OCI-LY1 (cell line): ENCODE measurements at regions not wholly inside any gene's neighbourhood (a gene's known extent, or its start where the extent isn't known, plus 50 kb on each side); places are given as distances from the start of the nearest gene placed in this dataset.

ENCODE experiments used
- H2AFZ ChIP-seq: fragments of 200-600 bp; sonication (generic), shearing (Covaris generic); 2 replicates; pipeline ENCODE4 v1.6.0; 2014; ENCODE audit warnings: antibody characterized with exemption, mild to moderate bottlenecking, low read length
- H3F3A ChIP-seq: fragments of 200-600 bp; sonication (generic), shearing (Covaris generic); 2 replicates; pipeline ENCODE4 v1.6.0; 2014; ENCODE audit warnings: mild to moderate bottlenecking, antibody characterized with exemption, low read length, moderate library complexity; ENCODE audit not compliant: insufficient read depth
- H3K27ac ChIP-seq: fragments of 200-600 bp; sonication (generic); 2 replicates; pipeline ENCODE4 v1.5.1; 2014; ENCODE audit warnings: low read length, mixed run types, mild to moderate bottlenecking, low read depth; ENCODE audit not compliant: poor library complexity, severe bottlenecking
- H3K27me3 ChIP-seq: fragments of 200-600 bp; sonication (generic); 2 replicates; pipeline ENCODE4 v1.6.0; 2014; ENCODE audit warnings: antibody characterized with exemption, mild to moderate bottlenecking, low read length, moderate library complexity; ENCODE audit not compliant: insufficient read depth
- H3K36me3 ChIP-seq: fragments of 200-600 bp; sonication (generic); 2 replicates; pipeline ENCODE4 v1.6.1; 2014; ENCODE audit warnings: mild to moderate bottlenecking, antibody characterized with exemption, low read length, moderate library complexity, mixed read lengths; ENCODE audit not compliant: insufficient read depth
- H3K4me1 ChIP-seq: fragments of 200-600 bp; sonication (generic); 2 replicates; pipeline ENCODE4 v1.5.1; 2014; ENCODE audit warnings: mild to moderate bottlenecking, low read length, moderate library complexity; ENCODE audit not compliant: insufficient read depth, severe bottlenecking
- H3K4me2 ChIP-seq: fragments of 200-600 bp; sonication (generic), shearing (Covaris generic); 2 replicates; pipeline ENCODE4 v1.6.1; 2014; ENCODE audit warnings: low read length
- H3K4me3 ChIP-seq: fragments of 200-600 bp; sonication (generic); 2 replicates; pipeline ENCODE4 v1.5.1; 2014; ENCODE audit warnings: low read length, low read depth, mild to moderate bottlenecking, mixed read lengths; ENCODE audit not compliant: poor library complexity, severe bottlenecking
- H3K79me2 ChIP-seq: fragments of 200-600 bp; shearing (Covaris generic); 2 replicates; pipeline ENCODE4 v1.6.1; 2016; ENCODE audit warnings: mixed run types, low read length, mixed read lengths; ENCODE audit not compliant: insufficient read depth
- H3K9ac ChIP-seq: fragments of 200-600 bp; sonication (generic), shearing (Covaris generic); 2 replicates; pipeline ENCODE4 v1.6.1; 2014; ENCODE audit warnings: mild to moderate bottlenecking, low read length, mixed read lengths
- H3K9me2 ChIP-seq: fragments of 200-600 bp; sonication (generic), shearing (Covaris generic); 2 replicates; pipeline ENCODE4 v1.6.1; 2014; ENCODE audit warnings: low read depth, mild to moderate bottlenecking, low read length, mixed read lengths
- H3K9me3 ChIP-seq: fragments of 200-600 bp; shearing (Covaris generic); 2 replicates; pipeline ENCODE4 v1.6.1; 2014; ENCODE audit warnings: low read length, mixed read lengths
- H4K20me1 ChIP-seq: fragments of 200-600 bp; sonication (generic), shearing (Covaris generic); 2 replicates; pipeline ENCODE4 v1.6.0; 2016; ENCODE audit warnings: mild to moderate bottlenecking, low read length; ENCODE audit not compliant: insufficient read depth
- EZH2 ChIP-seq: fragments of 200-600 bp; sonication (generic), shearing (Covaris generic); IDR thresholded peaks from 2 replicates; pipeline ENCODE4 v1.8.0; 2017; ENCODE audit warnings: borderline replicate concordance, mixed run types, mild to moderate bottlenecking, antibody characterized with exemption, low read length, moderate library complexity, mixed read lengths
- TF ChIP-seq, protein P1 (sequence below): fragments of 200-600 bp; sonication (generic), shearing (Covaris generic); IDR thresholded peaks from 2 replicates; pipeline ENCODE4 v1.5.1; 2017; ENCODE audit warnings: mild to moderate bottlenecking, antibody characterized with exemption, low read length, moderate library complexity, mixed read lengths

- no peaks in the 10 kb centered on the region for H3K9me2 ChIP-seq
- no peak overlapping the region for H3K4me2 ChIP-seq
- TF ChIP-seq EZH2, result no peak
- H3K36me3 ChIP-seq, result no peaks in the 10 kb centered on the region
- no peaks in the 10 kb centered on the region for H3F3A ChIP-seq
- H3K9ac ChIP-seq, result no peak overlapping the region
- H3K79me2 ChIP-seq, result no peaks in the 10 kb centered on the region
- H2AFZ ChIP-seq, result no peak overlapping the region
- H3K9me3 ChIP-seq, result no peaks in the 10 kb centered on the region
- no peak overlapping the region for H3K4me3 ChIP-seq
- H3K4me1 ChIP-seq, result no peaks in the 10 kb centered on the region
- no peaks in the 10 kb centered on the region for H4K20me1 ChIP-seq
- H3K27ac ChIP-seq, result no peak overlapping the region
- no peaks in the 10 kb centered on the region for H3K27me3 ChIP-seq
Observed at GRCh38 chr6:120981835-120982234, 352.4 kb downstream of the TBC1D32 start.

DNA sequence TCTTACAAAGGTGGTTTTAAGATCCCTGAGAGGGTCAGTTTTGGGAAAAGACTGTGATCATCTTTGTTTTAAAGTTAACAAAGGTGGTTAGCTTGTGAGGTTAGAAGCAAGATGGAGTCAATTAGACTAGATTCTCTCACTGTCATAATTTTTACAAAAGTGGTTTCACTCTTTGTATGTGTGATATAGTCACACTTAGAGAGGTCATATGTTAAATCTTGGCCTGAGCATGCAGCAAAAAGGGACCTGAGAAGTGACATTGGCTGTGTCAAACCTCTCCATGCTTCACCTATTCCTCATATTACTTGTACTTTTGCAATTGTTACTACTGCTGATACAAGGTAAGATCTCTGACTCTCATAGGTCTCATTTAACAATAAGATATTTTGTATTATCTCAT is 368.0 kb downstream of the TBC1D32 start:
- Histone ChIP-seq H3F3A (no peaks in the 10 kb centered on the region), H3K9me3 (no peaks in the 10 kb centered on the region), H3K4me1 (no peaks in the 10 kb centered on the region), H3K4me2 (no peak overlapping the region), H3K27ac (no peak overlapping the region), H3K27me3 (no peaks in the 10 kb centered on the region), H2AFZ (no peak overlapping the region), H4K20me1 (no peaks in the 10 kb centered on the region), H3K79me2 (no peaks in the 10 kb centered on the region), H3K9ac (no peak overlapping the region), H3K4me3 (no peak overlapping the region), H3K36me3 (no peaks in the 10 kb centered on the region), H3K9me2 (no peaks in the 10 kb centered on the region)
- TF ChIP-seq, protein P1, sequence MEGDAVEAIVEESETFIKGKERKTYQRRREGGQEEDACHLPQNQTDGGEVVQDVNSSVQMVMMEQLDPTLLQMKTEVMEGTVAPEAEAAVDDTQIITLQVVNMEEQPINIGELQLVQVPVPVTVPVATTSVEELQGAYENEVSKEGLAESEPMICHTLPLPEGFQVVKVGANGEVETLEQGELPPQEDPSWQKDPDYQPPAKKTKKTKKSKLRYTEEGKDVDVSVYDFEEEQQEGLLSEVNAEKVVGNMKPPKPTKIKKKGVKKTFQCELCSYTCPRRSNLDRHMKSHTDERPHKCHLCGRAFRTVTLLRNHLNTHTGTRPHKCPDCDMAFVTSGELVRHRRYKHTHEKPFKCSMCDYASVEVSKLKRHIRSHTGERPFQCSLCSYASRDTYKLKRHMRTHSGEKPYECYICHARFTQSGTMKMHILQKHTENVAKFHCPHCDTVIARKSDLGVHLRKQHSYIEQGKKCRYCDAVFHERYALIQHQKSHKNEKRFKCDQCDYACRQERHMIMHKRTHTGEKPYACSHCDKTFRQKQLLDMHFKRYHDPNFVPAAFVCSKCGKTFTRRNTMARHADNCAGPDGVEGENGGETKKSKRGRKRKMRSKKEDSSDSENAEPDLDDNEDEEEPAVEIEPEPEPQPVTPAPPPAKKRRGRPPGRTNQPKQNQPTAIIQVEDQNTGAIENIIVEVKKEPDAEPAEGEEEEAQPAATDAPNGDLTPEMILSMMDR, result no peak
- no peak for TF ChIP-seq EZH2

DNA sequence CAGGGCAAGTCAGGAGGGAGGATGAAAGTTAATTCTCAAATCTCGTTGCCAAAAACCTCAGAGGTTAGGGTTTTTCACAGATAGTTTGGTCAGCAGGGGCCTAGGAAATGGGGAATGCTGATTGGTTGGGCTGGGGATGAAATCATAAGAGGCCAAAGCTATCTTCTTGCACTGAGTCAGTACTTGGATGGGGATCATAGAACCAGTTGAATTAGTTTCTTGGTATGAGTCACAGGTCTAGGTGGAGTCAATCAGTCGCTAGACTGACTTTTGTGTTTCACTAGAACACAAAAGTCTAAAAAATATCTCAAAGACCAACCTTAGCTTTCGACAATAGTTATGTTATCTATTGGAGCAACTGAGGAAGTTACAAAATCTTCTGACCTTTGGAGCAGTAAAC is 368.5 kb downstream of the TBC1D32 start:
- no peak for TF ChIP-seq EZH2
- TF ChIP-seq, protein P1, result no peak
- no peak overlapping the region for H3K4me3 ChIP-seq
- H3K27ac ChIP-seq, result no peak overlapping the region

DNA sequence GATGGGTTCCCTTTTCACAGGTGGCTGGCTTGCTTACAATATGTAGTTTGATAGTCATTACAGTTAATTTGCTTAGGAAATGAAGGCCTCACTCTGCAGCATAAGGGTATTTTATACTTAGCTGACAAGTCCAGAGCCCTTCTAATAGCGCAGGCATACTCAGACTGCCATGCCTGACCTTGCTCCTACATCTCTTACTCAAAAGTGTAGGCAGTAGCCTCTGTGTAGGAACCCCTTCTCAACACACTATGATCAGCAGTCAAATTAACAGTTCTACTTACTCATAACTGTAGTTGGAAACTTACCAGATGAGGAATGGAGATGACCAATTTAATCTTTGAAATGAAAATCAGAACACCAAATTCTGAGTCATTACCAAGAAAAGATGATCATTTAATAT is 373.5 kb downstream of the TBC1D32 start:
- TF ChIP-seq EZH2, result no peak
- TF ChIP-seq, protein P1, result no peak
- no peaks in the 10 kb centered on the region for H3K9me2 ChIP-seq

More for the DNA sequence above, 368.5 kb downstream of the TBC1D32 start:
- H3K4me2 ChIP-seq, result no peak overlapping the region
- no peak overlapping the region for H2AFZ ChIP-seq
- H3K9me3 ChIP-seq, result no peaks in the 10 kb centered on the region
- H3K4me1 ChIP-seq, result no peaks in the 10 kb centered on the region
- H3K27me3 ChIP-seq, result no peaks in the 10 kb centered on the region
- no peaks in the 10 kb centered on the region for H3K9me2 ChIP-seq
- no peaks in the 10 kb centered on the region for H3F3A ChIP-seq
- no peaks in the 10 kb centered on the region for H3K36me3 ChIP-seq
- H3K79me2 ChIP-seq, result no peaks in the 10 kb centered on the region
- H4K20me1 ChIP-seq, result no peaks in the 10 kb centered on the region
- H3K9ac ChIP-seq, result no peak overlapping the region

More for the DNA sequence above, 373.5 kb downstream of the TBC1D32 start:
- Histone ChIP-seq H2AFZ (no peak overlapping the region), H3K27me3 (no peaks in the 10 kb centered on the region), H3K9me3 (no peaks in the 10 kb centered on the region), H3F3A (no peaks in the 10 kb centered on the region), H3K4me2 (no peak overlapping the region), H3K79me2 (no peaks in the 10 kb centered on the region), H4K20me1 (no peaks in the 10 kb centered on the region), H3K4me3 (no peak overlapping the region), H3K36me3 (no peaks in the 10 kb centered on the region), H3K27ac (no peak overlapping the region), H3K4me1 (no peaks in the 10 kb centered on the region), H3K9ac (no peak overlapping the region)
